ENCODE measurements at regions not wholly inside any gene's neighbourhood (a gene's known extent, or its start where the extent isn't known, plus 50 kb on each side); places are given as distances from the start of the nearest gene placed in this dataset.
"Not testable (repeated sequence)": the region's sequence is repeated elsewhere in the genome, so short reads cannot be mapped to it uniquely, and the experiment has no call there.

- no peak for DNase-seq
Observed at GRCh38 chr13:106090001-106090400, 445.5 kb downstream of the EFNB2 start.

GRCh38 chr13:106089261-106089980, 446.0 kb downstream of the EFNB2 start:
- DNase-seq, result no peak

DNA sequence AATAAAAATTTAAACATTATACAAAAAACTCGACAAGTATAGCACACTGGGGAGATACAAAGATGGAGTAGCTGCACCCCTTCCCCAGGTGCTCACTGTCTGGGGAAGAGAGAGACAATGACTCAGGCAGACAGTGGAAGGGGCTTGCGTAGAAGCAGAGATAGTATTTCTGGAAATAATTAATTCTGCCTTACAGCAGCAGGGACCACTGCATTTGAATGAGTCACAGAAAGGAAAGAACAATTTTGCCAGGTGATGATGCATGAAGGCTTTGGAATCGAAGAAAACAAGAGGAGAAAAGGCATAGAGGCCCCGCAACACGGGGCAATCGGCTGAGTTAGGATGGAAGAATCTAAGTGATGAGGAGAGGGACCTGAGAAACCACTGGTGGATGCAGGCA, 447.4 kb downstream of the EFNB2 start:
- DNase-seq, result no peak

- DNase-seq, result no peak
Observed at GRCh38 chr13:106087201-106087600, 448.3 kb downstream of the EFNB2 start.

- no peak for DNase-seq
Observed at GRCh38 chr13:106083620-106084350, 451.7 kb downstream of the EFNB2 start.

DNA sequence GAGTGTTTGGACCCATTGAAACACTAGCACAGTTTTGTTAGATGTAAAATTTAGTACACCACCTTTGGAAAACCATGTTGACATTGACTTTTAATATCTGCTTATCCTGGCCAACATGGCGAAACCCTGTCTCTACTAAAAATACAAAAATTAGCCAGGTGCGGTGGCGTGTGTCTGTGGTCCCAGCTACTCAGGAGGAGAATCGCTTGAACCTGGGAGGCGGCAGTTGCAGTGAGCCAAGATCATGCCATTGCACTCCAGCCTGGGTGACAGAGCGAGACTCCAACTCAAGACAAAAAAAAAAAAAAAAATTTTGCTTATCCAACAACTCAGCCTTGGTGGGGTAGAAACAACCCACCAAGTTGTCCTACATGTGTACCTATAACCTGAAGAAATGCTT, 454.2 kb downstream of the EFNB2 start:
- DNase-seq, result not testable (repeated sequence)

DNA sequence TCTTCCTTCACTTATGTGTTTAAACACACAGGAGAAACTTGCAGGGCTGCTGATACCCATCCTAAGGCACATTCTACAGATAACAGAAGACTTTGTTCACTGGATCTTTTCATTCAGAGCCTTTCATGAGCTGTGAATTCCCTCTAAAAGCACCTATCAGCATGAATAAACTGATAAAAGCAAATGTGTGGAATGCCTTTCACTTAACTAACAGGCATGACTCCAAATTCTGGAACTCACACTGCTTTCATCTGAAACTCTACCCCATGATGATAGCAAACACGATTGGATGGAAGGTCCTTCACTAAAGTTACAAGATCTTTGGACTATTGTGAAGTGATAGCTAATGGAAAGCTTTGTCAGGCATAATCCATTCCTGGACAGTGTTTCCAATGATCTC, 457.3 kb downstream of the EFNB2 start:
- DNase-seq, result no peak

DNA sequence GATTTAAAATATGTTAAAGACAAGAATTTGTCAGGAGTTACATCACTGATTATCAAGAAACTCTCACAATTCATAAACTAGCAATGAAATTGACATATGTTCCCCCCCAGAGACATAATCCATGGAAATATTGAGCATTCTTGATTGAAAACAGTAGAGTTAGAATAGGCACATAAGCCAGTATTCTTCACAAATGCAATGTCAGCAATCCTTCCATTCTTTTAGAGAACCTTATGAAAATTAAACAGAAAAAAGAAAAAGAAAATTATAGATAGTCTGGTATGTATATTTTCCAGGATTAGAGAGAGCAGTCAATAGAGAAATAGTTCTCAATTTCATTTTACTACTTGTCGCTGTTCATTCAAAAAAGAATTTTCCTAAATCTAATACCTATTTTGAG, 458.4 kb downstream of the EFNB2 start:
- DNase-seq, result no peak

DNA sequence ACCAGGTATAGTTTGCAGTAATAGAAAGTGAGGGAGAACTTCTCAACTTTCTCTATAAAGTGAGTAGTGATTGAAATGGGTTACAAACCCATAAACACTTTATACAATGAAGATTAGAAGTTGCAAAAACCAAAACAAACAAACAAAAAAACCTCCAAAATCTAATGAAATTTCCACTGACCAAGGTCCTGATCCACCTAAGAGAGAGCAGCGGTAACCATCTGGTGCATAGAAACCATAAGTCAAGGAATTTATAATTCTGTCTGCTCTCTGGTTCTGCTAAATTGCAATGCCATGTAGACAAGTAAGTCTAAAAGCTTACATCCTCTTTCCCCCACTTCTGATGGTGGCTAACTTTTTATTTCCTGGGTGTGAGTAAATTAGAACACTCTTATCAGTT, 463.4 kb downstream of the EFNB2 start:
- DNase-seq, result no peak

GRCh38 chr13:106063591-106064313, 471.7 kb downstream of the EFNB2 start:
- no peak for DNase-seq

DNA sequence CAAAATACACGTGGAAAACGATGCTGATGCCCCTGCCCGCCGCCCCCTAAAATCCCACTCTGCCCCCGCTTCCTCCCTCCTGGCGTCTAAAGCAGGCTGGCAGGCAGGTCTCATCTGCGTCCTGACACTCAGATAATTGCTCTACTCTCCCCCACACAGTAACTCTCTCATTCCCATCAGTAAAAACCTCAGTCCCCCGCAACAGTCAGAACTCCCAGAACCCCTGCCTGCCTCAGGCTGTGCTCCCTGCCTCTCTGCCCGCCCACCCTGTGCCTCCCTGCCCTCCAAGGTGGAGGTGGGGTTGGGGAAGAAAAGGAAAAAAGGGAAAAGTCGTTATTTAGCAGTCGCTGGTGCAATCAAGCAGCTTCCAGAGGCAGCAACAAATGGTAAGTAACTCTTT, 473.7 kb downstream of the EFNB2 start:
- DNase-seq, result no peak

GRCh38 chr13:106056851-106057250, 478.6 kb downstream of the EFNB2 start:
- no peak for DNase-seq

DNA sequence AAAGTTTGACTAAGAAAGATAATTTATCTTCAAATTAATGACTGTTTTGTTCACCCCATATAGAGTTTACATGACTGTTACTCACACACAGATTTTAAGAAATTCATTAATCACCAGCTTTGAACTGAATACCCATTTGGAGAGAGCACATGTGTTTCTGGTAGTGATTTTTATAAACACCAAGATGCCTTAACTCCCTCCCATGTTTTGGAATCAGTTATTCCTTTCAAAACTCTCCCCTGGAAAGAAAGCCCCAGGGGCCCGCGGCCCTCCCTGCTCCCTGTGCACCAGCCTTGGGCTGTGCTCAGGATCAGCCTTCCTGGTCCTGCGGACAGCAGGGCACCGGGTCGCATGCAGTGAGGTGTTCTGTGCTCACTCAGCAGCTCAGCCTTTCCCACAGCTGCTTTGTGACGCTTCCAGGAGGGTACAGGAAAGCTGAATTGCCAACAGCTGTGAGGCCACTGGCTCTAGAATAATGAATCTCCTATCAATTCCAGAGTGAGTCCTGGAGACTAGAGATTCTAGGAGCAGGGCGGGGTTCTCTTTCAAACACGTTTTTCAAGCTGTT, 483.2 kb downstream of the EFNB2 start:
- DNase-seq, result no peak

DNA sequence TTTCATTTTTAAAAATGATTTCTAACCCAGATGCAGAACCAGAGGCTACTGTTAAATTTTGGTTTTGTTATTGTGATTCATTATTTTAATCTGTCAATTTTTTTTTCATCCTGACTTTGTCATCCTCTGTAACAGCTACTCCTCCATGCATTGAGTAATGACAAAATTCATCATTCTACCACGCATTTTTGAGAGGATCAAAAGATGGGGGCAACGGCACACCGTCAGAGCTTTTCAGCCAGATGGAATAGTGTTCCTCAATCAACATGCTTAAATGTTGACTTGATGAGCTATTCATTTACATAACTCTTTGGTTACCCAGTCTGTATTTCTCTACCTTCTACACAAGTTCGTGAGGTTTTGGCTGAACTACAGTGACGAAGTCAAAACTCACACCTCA, 486.3 kb downstream of the EFNB2 start:
- DNase-seq, result no peak

- DNase-seq, result no peak
Observed at GRCh38 chr13:106048386-106048785, 487.1 kb downstream of the EFNB2 start.

DNA sequence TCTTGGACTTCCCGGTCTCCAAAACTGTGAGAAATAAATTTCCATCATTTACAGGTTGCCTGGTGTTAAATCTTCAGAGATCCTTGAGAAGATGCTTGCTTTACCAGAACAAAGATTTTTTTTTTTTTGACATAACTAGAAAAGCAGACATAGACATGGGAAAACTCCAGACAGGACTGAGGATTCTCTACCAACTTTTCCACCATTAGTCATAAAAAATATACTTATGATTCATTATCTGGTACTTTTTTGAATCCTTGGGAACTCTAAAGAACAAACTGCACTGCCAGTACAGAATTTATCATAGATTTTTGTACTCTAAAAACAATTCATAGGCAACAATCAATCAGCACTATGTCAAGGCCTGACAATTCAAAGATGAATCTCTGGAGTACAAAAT, 487.6 kb downstream of the EFNB2 start:
- no peak for DNase-seq

- DNase-seq, result no peak
Observed at GRCh38 chr13:106042996-106043581, 492.4 kb downstream of the EFNB2 start.

DNA sequence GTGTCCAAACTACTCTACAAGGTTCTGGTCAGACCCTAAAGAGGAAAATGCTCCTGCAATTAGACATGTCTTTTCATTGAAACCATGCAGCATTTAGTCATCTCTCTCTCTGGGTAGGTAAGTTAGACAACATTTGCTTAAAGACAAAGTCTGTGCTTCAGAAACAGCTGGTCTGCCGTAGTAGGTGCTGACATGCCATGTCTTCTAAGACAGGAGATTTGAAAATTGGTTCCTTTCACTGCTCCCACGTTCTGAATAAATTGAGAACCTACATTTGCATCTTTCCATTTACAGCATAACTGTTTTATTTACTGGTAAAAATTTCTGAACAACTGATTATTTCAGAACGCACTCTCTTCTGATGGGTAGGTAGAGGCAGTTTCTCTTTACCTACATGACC, 494.0 kb downstream of the EFNB2 start:
- DNase-seq, result no peak

DNA sequence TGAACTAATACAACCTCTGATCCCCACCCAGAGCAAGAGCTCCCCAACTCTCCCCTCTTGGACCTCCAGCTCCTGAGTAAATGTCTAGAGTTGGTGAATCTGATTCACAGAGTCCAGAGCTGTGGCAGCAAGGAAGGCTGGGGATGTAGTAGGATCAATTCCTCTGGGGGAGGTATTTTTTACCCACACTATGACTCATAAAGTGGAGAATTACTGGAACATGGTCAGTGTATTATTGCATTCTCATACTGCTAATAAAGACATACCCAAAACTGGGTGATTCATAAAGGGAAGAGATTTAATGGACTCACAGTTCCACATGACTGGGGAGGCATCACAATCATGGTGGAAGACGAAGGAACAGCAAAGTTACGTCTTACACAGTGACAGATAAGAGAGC, 496.7 kb downstream of the EFNB2 start:
- DNase-seq, result no peak

GRCh38 chr13:106036870-106037269, 498.6 kb downstream of the EFNB2 start:
- no peak for DNase-seq

DNA sequence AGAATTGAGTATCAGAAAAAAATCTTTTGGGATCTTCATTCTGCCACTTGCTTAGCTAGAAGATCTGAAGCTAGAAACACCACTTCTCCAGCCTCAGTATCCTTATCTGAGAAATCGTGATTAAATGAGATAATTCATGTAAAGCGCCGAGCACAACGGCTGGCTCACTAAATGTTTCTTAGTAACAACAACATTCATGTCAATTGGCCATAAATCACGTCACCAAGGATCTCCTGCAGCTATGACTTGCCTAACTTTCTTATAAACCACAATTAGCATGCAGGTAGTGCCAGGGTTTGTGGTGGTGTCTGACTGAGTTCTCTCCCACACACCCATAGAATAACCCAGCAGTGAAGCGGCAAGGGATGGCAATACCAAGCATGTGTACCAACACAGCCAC, 501.3 kb downstream of the EFNB2 start:
- no peak for DNase-seq

GRCh38 chr13:106033659-106034058, 501.8 kb downstream of the EFNB2 start:
- DNase-seq, result no peak

DNA sequence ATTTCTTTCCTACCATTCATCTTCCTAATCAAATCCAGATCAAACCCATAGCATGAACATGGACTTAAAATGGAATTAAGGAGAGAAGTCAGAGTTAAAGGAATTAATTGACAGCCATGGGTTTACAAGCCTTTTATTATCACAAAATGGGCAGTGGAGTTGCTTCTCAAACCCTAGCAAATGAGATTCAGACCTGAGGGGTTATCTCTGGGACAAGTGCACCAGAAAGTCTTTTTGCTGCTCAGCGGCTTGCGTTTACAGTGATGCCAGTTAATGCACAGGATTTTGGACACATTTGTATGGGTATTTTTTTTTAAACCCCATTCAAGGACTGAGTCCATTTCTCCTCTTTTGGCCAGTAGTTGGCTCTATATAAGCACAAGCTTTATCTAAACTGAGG, 503.0 kb downstream of the EFNB2 start:
- no peak for DNase-seq

All from activated gamma-delta T cell (primary cell).